MG63 (cell line): ENCODE measurements at regions not wholly inside any gene's neighbourhood (a gene's known extent, or its start where the extent isn't known, plus 50 kb on each side); places are given as distances from the start of the nearest gene placed in this dataset.

ENCODE experiments used
- DNase-seq: peaks from one replicate; pipeline ENCODE4 v3.0.0-alpha.2; 2020
- H3K27me3 ChIP-seq: fragments of 250-450 bp; sonication (Bioruptor Pico); 2 replicates; pipeline ENCODE4 v1.5.1; 2020; ENCODE audit warnings: mild to moderate bottlenecking, moderate library complexity
- H3K36me3 ChIP-seq: fragments of 250-450 bp; sonication (Bioruptor Pico); 2 replicates; pipeline ENCODE4 v1.5.1; 2020; ENCODE audit warnings: mild to moderate bottlenecking, moderate library complexity
- H3K4me3 ChIP-seq: fragments of 250-450 bp; sonication (Bioruptor Pico); 2 replicates; pipeline ENCODE4 v1.5.1; 2020; ENCODE audit warnings: mild to moderate bottlenecking, moderate library complexity
- H3K9me3 ChIP-seq: fragments of 250-450 bp; sonication (Bioruptor Pico); 2 replicates; pipeline ENCODE4 v1.5.1; 2020; ENCODE audit warnings: mild to moderate bottlenecking, moderate library complexity

DNA sequence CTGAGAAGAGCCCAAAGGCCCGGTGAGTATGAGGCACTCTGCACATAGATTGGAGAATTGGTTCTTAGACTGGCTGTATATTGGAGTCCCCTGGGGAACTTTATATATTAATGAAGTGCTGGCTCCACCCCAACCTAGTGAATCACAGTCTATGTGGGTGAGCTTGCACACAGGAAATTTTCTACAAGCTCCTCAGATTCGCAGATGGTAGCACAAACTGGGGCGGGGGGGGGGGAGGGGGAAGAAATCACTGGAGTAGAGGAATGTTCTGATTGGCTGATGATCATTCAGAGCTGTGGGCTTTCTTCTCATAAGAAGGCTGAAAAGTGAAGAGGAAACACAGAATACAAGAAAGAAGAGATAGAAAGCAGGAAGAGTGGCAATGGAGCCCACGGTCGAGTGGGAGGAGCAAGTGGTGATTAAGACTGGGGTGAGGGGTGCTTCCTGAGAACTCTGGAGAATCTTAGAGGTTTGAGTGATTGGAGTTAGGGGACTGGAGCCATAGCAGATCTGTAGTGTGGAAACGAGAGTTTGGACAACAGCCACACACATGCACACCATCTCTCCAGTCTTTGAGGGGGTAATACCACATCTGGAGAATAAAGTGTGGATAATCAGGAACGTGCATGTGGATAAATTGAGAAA lies 465.9 kb upstream of the DAB1 start:
- Histone ChIP-seq H3K4me3 (no peak overlapping the region), H3K9me3 (no peaks in the 10 kb centered on the region), H3K27me3 (no peaks in the 10 kb centered on the region), H3K36me3 (no peaks in the 10 kb centered on the region)
- DNase-seq: no peak

DNA sequence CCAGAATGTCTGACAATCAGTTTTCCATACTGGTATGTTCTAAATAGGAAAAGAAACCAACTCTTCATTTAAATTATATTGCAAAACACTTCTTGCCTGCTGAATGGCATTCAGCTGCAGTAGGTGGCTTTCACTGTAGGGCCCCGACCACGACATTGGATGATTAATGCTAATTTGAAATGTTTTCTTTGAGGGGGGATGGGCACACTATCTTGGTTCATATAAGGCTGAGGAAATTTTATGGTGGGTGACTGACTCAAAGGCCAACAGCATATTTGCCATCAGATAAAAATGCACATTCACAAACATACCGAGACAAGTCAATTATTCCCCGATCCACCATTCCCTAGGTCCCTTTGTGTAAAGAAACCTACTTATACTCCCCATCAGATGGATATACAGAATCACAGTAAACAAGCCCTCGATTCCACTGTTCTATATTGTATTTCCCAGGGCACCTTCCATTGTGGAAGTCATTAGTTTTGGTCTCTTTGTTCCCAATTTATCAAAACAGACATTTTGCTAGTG lies 464.2 kb upstream of the DAB1 start:
- DNase-seq: no peak

DNA sequence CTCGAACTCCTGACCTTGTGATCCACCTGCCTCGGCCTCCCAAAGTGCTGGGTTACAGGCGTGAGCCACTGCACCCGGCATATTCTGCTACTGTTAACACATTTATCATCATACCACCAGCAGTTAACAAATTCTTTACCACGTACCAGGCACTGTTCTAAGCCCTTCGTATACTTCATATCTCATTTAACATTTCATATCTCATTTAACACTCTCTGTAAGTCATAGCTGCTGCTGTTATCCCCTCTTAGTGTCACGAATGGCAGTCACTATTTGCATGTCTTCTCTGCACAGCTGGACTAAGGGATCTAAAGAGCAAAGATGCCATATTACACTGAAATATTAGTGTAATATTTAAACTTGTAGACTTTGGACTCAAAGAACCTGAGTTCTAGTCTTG lies 462.5 kb upstream of the DAB1 start:
- no peak for DNase-seq
- Histone ChIP-seq H3K4me3 (no peak overlapping the region), H3K27me3 (no peaks in the 10 kb centered on the region), H3K9me3 (no peaks in the 10 kb centered on the region), H3K36me3 (no peaks in the 10 kb centered on the region)

More for the DNA sequence above, 464.2 kb upstream of the DAB1 start:
- H3K36me3 ChIP-seq: no peaks in the 10 kb centered on the region
- H3K4me3 ChIP-seq: no peak overlapping the region
- H3K27me3 ChIP-seq: no peaks in the 10 kb centered on the region
- H3K9me3 ChIP-seq: no peaks in the 10 kb centered on the region

DNA sequence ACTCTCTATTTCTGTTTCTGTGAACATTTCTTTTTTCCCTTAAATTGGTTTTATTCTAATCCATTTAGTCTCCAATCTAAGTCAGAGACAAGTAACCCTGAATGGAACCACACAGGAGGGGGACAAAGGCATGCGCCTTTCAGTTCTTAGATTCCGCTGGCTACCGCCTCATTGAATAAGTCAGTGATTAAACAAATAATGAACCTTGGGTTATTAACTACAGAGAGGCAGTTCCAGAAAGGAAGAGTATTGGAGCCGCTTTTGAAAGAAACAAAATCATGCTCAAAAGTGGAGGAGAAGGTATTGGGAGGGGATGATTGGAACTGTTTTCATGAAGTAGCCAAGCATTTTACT lies 459.8 kb upstream of the DAB1 start:
- no peaks in the 10 kb centered on the region for H3K27me3 ChIP-seq
- H3K36me3 ChIP-seq: no peaks in the 10 kb centered on the region
- H3K4me3 ChIP-seq: no peak overlapping the region
- H3K9me3 ChIP-seq: no peaks in the 10 kb centered on the region
- no peak for DNase-seq

DNA sequence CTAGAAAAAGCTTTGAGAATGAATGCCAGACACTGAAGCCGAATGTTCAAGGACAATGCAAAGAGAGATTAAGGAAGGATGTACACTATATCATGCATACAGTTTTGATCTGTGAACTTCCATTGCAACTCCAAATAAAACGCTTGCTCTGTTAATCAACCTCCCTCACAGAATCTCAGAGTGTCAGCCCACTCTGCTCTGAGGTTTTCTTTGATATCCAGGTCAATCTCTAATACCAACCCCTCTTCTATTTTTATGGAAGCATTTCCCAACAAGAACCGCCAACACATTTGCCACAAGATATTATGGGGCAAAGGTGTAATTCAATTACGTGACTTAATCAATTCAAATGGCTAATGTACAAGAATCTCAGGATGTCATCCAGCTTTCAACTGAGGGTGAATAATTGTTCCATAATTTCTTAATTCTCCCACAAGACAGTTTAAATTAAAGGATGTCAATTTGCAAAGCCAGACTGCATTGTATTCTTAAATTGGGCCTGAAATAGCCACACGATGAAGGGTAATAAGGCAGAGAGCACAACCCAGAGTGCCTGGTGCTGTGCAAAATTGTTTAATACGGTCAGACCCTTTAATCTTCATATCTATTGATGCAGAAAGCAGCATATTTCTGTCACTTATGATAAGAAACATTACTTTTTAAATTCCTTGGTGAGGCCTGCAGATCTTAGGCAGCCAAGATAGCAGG lies 459.2 kb upstream of the DAB1 start:
- H3K27me3 ChIP-seq: no peaks in the 10 kb centered on the region
- no peaks in the 10 kb centered on the region for H3K36me3 ChIP-seq
- H3K4me3 ChIP-seq: no peak overlapping the region
- no peaks in the 10 kb centered on the region for H3K9me3 ChIP-seq
- DNase-seq: no peak

DNA sequence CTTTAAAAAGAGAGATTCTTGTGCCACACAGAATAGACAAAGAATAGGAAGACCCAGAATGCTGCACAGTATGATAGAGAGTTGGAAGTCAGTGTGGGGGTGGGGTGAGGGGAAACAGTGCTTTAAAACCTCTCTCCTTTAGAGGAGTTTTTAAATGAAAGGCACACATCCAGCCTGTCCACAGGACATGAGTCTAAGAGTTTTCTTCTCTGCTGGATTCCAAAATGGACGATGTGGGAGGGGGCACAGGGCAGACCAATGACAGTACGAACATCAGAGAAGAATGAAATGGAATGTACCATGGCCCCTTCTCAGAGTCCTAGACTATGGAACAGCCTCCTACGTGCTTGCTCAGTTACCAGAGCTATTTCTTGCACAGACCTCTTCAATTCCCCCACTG lies 458.2 kb upstream of the DAB1 start:
- Histone ChIP-seq H3K9me3 (no peaks in the 10 kb centered on the region), H3K36me3 (no peaks in the 10 kb centered on the region)
- DNase-seq: no peak

DNA sequence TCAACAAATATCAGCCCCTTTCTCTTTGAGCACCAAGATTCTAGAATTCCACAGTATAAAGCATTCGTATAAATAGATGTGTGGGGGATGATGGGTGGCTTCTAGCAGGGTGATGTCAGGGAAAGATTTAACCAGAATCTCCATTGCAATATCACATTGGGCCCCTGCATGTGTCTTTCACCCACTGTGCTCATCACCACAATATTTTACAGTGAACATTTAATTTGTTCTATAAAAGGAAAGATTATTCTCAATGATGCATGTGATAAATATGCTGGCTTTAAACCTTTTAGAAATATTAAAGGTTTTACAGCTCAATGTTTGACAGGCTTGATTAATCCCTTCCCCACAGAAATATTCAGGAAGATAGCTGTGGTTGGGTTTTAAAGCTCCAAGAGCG lies 457.8 kb upstream of the DAB1 start:
- Histone ChIP-seq H3K36me3 (no peaks in the 10 kb centered on the region), H3K9me3 (no peaks in the 10 kb centered on the region), H3K4me3 (no peak overlapping the region), H3K27me3 (no peaks in the 10 kb centered on the region)
- DNase-seq: no peak

More for the DNA sequence above, 458.2 kb upstream of the DAB1 start:
- H3K4me3 ChIP-seq: no peak overlapping the region
- no peaks in the 10 kb centered on the region for H3K27me3 ChIP-seq

DNA sequence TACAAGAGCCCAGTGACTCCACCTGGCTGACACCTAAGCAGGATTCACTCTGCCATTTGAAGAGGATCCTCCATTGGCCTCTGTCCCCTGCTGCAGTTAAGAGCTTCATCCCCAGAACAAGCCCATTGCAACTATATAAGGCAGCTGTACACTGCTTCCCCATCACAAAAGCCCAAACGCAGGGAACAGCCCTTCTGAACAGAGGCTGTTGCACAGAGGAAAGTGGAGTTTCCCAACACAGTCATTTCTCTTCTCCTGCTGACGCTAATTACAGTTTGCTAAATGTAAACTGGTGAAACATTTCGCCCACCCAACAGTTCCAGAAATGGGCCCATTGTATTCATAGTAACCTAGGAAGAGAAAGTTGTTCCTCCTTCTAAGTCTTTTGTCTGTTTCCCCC lies 455.8 kb upstream of the DAB1 start:
- no peak overlapping the region for H3K4me3 ChIP-seq
- H3K9me3 ChIP-seq: no peaks in the 10 kb centered on the region
- DNase-seq: no peak
- no peaks in the 10 kb centered on the region for H3K27me3 ChIP-seq
- H3K36me3 ChIP-seq: no peaks in the 10 kb centered on the region

DNA sequence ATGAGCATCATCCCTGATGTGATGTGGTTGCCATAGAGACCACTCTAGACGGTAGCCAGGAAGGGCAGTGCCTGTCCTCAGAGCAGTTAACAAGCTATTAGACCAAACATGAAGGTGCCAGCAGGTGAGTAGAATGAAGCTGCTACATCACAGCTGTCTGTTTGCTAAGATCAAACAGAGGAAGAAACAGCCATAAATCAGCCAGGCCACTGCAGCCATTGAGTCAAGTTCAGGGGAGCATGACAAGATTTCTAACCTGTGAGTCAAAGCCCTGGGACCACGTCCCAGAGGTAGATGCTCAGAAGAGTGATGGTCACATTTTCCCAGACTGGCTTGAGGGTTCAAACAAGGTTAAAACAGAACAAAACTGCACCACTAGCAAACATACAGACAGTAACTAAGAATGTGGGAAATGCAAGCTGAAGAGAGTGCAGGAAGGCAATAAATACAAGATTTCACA lies 450.6 kb upstream of the DAB1 start:
- H3K27me3 ChIP-seq: no peaks in the 10 kb centered on the region

DNA sequence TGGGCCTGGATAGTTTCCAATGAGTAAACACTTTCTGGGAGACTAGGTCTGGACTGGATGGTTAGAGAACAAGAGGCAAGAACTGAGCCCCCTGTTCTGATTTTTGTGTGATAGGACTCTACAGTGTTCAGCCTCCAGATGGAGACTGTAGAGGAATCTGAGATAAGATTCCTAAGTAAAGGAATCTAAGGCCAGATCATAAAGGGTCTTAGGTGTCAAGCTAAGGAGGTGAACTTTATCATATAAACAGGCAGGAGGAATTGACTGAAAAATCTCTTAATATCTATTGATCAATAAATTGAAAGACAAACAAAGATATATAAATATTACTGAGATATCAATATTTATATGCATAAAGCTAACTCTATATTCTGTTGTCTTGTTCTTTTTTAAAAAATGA lies 449.1 kb upstream of the DAB1 start:
- H3K4me3 ChIP-seq: no peak overlapping the region
- no peak for DNase-seq
- H3K27me3 ChIP-seq: no peaks in the 10 kb centered on the region
- H3K36me3 ChIP-seq: no peaks in the 10 kb centered on the region
- no peaks in the 10 kb centered on the region for H3K9me3 ChIP-seq

More for the DNA sequence above, 450.6 kb upstream of the DAB1 start:
- Histone ChIP-seq H3K36me3 (no peaks in the 10 kb centered on the region), H3K4me3 (no peak overlapping the region), H3K9me3 (no peaks in the 10 kb centered on the region)
- DNase-seq: no peak

DNA sequence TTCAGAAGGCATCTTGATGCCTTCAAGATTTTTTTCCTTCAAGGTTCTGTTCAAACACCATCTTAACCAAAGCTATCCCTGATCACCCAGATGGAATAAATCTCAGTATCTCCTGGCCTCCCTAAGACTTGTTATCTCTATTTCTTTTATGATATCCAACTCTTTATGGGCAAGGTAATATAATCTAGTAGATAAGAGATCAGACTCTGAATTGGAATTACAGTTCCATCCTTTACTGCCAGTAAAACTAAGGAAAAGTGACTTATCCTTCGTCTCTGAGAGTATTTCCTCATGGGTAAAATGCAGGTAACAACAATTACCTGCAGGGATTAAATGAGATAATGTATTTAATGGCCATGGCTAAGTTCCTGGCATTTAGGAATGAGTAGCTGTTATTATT lies 445.0 kb upstream of the DAB1 start:
- Histone ChIP-seq H3K27me3 (no peaks in the 10 kb centered on the region; the same call in 1 of the 2 replicates), H3K36me3 (no peaks in the 10 kb centered on the region), H3K9me3 (no peaks in the 10 kb centered on the region), H3K4me3 (no peak overlapping the region)
- no peak for DNase-seq

DNA sequence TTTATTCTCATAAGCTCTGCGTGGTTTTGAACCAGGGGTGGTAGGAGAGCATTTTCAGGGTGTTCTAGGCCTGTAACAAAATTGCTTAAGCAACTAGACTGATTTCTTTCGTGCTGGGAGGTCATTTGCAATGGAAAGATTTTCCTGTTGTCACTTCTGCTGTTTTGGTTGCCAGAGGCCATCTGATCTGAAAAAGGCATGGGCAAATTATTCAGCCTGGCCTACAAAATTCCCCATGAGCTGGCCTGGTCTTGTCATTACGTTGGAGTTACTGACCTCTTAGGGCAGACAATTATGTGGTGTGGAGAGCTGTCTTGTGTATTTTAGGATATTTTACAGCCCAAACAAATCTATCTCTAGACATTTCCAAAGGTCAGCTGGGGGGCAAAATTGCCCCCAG lies 444.4 kb upstream of the DAB1 start:
- no peak for DNase-seq
- H3K4me3 ChIP-seq: no peak overlapping the region
- H3K9me3 ChIP-seq: no peaks in the 10 kb centered on the region
- no peaks in the 10 kb centered on the region for H3K36me3 ChIP-seq
- H3K27me3 ChIP-seq: no peaks in the 10 kb centered on the region; the same call in 1 of the 2 replicates

DNA sequence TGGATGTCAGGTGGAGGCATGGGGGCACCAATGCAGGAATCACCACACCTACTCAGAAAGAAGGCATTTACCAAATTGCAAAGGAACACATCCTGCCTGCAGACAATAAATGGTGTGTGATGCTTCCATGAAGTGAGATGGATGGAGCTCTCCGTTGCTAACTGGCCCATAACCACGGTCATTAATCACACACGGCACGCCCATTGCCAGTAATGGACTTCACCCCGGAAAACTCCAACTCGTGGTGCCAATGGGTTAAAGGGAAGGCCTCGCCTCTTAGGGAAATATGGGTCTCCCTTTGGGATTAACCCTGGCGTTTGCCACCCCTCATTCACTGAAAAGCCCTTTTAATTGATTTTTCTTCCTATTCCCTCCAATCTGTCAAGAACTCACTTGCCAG lies 443.1 kb upstream of the DAB1 start:
- Histone ChIP-seq H3K9me3 (no peaks in the 10 kb centered on the region), H3K4me3 (no peak overlapping the region), H3K27me3 (no peaks in the 10 kb centered on the region; the same call in 1 of the 2 replicates), H3K36me3 (no peaks in the 10 kb centered on the region)
- no peak for DNase-seq

DNA sequence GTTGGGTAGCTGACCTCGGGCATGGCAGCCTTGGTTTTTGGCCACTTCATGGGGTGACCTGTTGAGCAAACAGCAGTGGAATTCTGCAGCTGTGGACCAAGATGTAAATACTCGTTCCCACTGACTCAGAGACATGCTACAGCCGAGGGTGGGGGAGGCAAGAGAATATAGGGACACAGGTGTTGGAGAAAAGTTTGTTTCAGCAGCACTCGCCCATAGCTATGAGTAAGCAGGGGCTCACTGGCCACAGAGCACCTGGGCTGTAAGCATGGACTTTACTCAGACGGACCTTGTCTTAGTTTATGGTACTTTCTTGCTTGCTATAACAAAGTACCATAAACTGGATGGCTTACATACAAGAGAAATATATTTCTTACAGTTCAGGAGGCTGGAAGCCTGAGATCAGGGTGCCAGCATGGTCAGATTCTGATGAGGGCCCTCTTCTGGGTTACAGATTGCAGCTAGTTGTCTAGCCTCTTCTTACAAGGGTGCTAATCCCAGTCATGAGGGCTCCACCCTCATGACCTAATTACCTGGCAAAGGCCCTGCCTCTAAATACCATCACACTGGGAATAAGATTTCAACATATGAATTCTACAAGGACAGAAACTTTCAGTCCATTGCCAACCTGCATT lies 437.2 kb upstream of the DAB1 start:
- Histone ChIP-seq H3K36me3 (no peaks in the 10 kb centered on the region), H3K27me3 (no peaks in the 10 kb centered on the region), H3K4me3 (no peak overlapping the region), H3K9me3 (no peaks in the 10 kb centered on the region)
- DNase-seq: no peak

DNA sequence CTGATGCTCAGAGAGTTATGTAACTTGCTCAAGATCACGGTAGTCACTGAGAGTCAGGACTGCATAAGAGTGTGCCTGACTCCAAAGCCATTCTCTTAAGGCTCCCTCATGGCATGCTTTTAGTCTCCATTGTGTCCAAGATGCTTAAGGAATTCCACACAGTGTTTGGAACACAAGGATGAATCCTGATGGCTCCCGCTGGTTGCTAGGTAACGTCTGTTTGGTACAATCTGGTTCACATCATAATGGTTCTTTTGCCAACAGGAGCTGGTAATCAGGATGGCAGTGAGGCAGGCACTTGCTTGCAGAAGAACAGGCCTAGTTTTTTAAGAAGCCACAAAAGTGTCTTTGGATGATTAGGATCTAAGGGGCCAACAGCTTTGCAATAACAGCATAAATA lies 436.5 kb upstream of the DAB1 start:
- H3K4me3 ChIP-seq: no peak overlapping the region
- DNase-seq: no peak
- H3K27me3 ChIP-seq: no peaks in the 10 kb centered on the region
- no peaks in the 10 kb centered on the region for H3K36me3 ChIP-seq
- H3K9me3 ChIP-seq: no peaks in the 10 kb centered on the region

DNA sequence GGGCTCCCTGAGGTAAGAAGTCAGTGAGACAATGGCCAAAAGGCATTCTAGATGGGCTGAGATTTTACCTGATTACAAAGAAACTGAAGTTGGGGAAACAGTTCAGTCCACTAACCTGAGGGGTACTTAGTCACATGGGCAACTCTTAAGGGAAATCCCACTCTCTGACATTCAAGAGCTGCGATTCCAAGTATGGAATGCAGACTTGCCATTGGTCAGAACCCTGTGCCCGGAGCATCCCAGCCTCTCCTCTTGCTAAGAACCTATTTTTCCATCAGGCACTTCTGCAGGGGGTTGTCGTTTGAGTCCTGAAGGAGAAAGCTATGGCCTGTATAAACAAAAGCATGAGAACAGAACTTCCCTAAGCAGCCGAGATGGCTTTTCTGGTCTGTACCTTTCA lies 434.9 kb upstream of the DAB1 start:
- Histone ChIP-seq H3K9me3 (no peaks in the 10 kb centered on the region), H3K36me3 (no peaks in the 10 kb centered on the region), H3K27me3 (no peaks in the 10 kb centered on the region), H3K4me3 (no peak overlapping the region)
- no peak for DNase-seq

DNA sequence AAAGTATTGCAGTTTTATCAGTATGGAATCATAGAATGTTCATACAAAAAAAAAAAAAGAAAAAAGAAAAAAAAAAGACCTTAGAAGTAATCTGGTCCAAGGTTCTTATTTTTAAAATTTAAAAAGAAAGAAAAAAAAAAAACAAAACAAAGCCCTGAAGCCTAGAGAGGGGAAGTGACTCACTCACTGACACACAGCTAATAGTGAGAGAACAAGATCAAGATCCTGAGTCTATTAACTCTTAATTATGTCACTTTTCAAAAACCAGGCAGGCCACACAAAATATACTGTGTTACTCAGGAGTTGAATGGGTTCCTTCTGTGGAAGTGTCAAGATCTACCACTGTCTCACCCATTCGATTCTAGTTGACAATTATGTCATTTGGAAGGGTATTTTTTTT lies 433.9 kb upstream of the DAB1 start:
- Histone ChIP-seq H3K27me3 (no peaks in the 10 kb centered on the region), H3K36me3 (no peaks in the 10 kb centered on the region), H3K4me3 (no peak overlapping the region), H3K9me3 (no peaks in the 10 kb centered on the region)
- DNase-seq: no peak

DNA sequence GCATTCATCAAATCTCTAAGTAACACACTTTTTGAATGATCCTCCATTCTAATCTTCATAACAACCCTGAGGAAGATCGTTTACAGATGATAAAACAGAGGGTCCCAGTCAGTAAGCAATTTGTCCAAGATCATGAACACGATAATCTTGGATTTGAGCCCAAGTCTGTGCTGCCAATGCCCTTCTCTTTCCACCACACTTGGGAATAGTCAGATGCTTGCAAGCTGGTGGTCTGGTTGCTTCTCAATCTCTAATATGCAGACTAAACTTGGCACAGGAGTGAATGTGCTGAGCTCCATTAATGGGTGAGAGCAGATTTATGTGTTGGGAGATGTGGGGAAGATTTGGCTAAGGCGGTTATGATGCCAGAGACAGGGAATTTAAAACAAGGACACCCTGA lies 430.6 kb upstream of the DAB1 start:
- Histone ChIP-seq H3K9me3 (no peaks in the 10 kb centered on the region), H3K4me3 (no peak overlapping the region), H3K27me3 (no peaks in the 10 kb centered on the region), H3K36me3 (no peaks in the 10 kb centered on the region)
- DNase-seq: no peak
